ENCODE measurements at regions not wholly inside any gene's neighbourhood (a gene's known extent, or its start where the extent isn't known, plus 50 kb on each side); places are given as distances from the start of the nearest gene placed in this dataset.

DNA sequence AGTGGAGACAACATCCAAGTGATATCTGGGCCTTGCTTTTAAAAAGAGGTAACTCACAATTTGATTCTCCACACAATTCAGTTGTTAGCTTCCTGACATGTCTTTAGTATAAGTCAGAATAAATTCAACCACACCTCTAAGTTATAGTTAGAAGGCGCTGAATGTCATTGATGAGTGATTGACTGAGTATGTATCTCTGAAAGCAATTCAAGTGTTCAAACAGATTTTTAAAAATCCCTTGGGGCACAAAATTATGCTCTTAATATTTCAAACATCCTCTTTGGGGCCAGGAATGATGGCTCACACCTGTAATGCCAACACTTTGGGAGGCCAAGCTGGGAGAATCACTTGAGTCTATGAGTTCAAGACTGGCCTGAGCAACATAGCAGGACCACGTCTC, 137.0 kb upstream of the PRR20A start:
- no peaks in the 10 kb centered on the region for H3K4me1 ChIP-seq (ENCODE audit: control insufficient read depth, insufficient read depth, low read length, poor library complexity, severe bottlenecking)
- WGBS, 2 experiments (ENCODE audit: insufficient coverage in 2 of 2), result no CpG with 5 or more reads among the region's 2 CpGs

GRCh38 chr13:57017357-57017756, 123.4 kb upstream of the PRR20A start:
- no peaks in the 10 kb centered on the region for H3K36me3 ChIP-seq (ENCODE audit: control insufficient read depth, insufficient read depth, low read length)
- WGBS, 2 experiments (ENCODE audit: insufficient coverage in 2 of 2), result 80 to 83% methylated on average over 1 of the region's 1 CpG
- no peak overlapping the region for H3K27ac ChIP-seq (ENCODE audit: low read depth, low read length, severe bottlenecking)
- H3K4me1 ChIP-seq (ENCODE audit: control insufficient read depth, insufficient read depth, low read length, poor library complexity, severe bottlenecking), result no peaks in the 10 kb centered on the region
- H3K4me3 ChIP-seq (ENCODE audit: extremely low read depth, insufficient read depth, low read length, poor library complexity, severe bottlenecking), result no peak overlapping the region
- H3K9me3 ChIP-seq (ENCODE audit: control insufficient read depth, low read length), result no peaks in the 10 kb centered on the region

More for the DNA sequence above, 137.0 kb upstream of the PRR20A start:
- no peak overlapping the region for H3K4me3 ChIP-seq (ENCODE audit: extremely low read depth, insufficient read depth, low read length, poor library complexity, severe bottlenecking)
- no peaks in the 10 kb centered on the region for H3K36me3 ChIP-seq (ENCODE audit: control insufficient read depth, insufficient read depth, low read length)
- no peak overlapping the region for H3K27ac ChIP-seq (ENCODE audit: low read depth, low read length, severe bottlenecking)
- no peaks in the 10 kb centered on the region for H3K9me3 ChIP-seq (ENCODE audit: control insufficient read depth, low read length)

DNA sequence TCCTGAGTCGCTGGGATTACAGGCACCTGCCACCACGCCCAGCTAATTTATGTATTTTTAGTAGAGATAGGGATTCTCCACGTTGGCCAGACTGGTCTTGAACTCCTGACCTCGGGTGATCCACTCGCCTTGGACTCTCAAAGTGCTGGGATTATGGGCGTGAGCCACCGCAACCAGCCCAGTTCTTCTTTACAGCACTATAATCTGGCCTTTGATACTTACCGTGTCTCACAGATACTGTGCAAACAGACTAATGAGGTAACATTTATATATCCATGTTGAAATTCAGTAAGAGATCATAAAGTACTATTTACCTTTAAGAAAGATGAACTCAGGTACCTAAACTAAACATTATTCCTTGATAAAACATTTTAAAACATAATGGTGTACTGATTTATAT, 121.8 kb upstream of the PRR20A start:
- Histone ChIP-seq H3K4me3 (ENCODE audit: extremely low read depth, insufficient read depth, low read length, poor library complexity, severe bottlenecking) (no peak overlapping the region), H3K27ac (ENCODE audit: low read depth, low read length, severe bottlenecking) (no peak overlapping the region), H3K9me3 (ENCODE audit: control insufficient read depth, low read length) (no peaks in the 10 kb centered on the region), H3K4me1 (ENCODE audit: control insufficient read depth, insufficient read depth, low read length, poor library complexity, severe bottlenecking) (no peaks in the 10 kb centered on the region), H3K36me3 (ENCODE audit: control insufficient read depth, insufficient read depth, low read length) (no peaks in the 10 kb centered on the region)
- WGBS, 2 experiments (ENCODE audit: insufficient coverage in 2 of 2), result 80 to 82% methylated on average over 2 of the region's 8 CpGs

- Histone ChIP-seq H3K4me1 (ENCODE audit: control insufficient read depth, insufficient read depth, low read length, poor library complexity, severe bottlenecking) (no peaks in the 10 kb centered on the region), H3K36me3 (ENCODE audit: control insufficient read depth, insufficient read depth, low read length) (no peaks in the 10 kb centered on the region), H3K4me3 (ENCODE audit: extremely low read depth, insufficient read depth, low read length, poor library complexity, severe bottlenecking) (no peak overlapping the region), H3K9me3 (ENCODE audit: control insufficient read depth, low read length) (peaks cover 2% of the 10 kb centered on the region), H3K27ac (ENCODE audit: low read depth, low read length, severe bottlenecking) (no peak overlapping the region)
- WGBS, 2 experiments (ENCODE audit: insufficient coverage in 2 of 2), result 87 to 100% methylated on average over 6 of the region's 6 CpGs
Observed at GRCh38 chr13:57030671-57031070, 110.0 kb upstream of the PRR20A start.

DNA sequence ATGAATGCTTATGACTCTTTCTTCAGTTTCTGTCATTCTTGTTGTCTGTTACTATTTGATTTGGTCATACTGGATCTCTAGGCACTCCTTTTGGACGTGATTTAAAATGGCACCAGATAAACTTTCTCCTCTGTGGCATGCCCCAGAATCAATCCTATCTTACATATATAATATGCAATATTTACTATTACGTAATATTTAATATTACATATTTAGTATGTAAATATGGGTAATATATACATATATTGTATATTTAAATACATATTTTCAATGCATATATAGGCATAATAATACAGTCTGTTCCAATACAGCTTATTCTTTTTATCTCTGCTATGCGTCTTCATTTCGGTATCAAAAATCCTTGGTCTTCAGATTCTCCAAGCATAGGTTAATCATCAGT, 104.4 kb upstream of the PRR20A start:
- H3K27ac ChIP-seq (ENCODE audit: low read depth, low read length, severe bottlenecking), result no peak overlapping the region
- no peak overlapping the region for H3K4me3 ChIP-seq (ENCODE audit: extremely low read depth, insufficient read depth, low read length, poor library complexity, severe bottlenecking)
- no peaks in the 10 kb centered on the region for H3K9me3 ChIP-seq (ENCODE audit: control insufficient read depth, low read length)
- H3K4me1 ChIP-seq (ENCODE audit: control insufficient read depth, insufficient read depth, low read length, poor library complexity, severe bottlenecking), result no peaks in the 10 kb centered on the region
- H3K36me3 ChIP-seq (ENCODE audit: control insufficient read depth, insufficient read depth, low read length), result no peaks in the 10 kb centered on the region
- whole genome bisulfite sequencing, 2 experiments (ENCODE audit: insufficient coverage in 2 of 2), result 88 to 92% methylated on average over 2 of the region's 4 CpGs

GRCh38 chr13:57044910-57045309, 95.8 kb upstream of the PRR20A start:
- H3K27ac ChIP-seq (ENCODE audit: low read depth, low read length, severe bottlenecking), result no peak overlapping the region
- WGBS, 2 experiments (ENCODE audit: insufficient coverage in 2 of 2), result no CpG with 5 or more reads among the region's 1 CpG
- H3K4me3 ChIP-seq (ENCODE audit: extremely low read depth, insufficient read depth, low read length, poor library complexity, severe bottlenecking), result no peak overlapping the region
- H3K9me3 ChIP-seq (ENCODE audit: control insufficient read depth, low read length), result no peaks in the 10 kb centered on the region
- H3K4me1 ChIP-seq (ENCODE audit: control insufficient read depth, insufficient read depth, low read length, poor library complexity, severe bottlenecking), result no peaks in the 10 kb centered on the region
- H3K36me3 ChIP-seq (ENCODE audit: control insufficient read depth, insufficient read depth, low read length), result no peaks in the 10 kb centered on the region

DNA sequence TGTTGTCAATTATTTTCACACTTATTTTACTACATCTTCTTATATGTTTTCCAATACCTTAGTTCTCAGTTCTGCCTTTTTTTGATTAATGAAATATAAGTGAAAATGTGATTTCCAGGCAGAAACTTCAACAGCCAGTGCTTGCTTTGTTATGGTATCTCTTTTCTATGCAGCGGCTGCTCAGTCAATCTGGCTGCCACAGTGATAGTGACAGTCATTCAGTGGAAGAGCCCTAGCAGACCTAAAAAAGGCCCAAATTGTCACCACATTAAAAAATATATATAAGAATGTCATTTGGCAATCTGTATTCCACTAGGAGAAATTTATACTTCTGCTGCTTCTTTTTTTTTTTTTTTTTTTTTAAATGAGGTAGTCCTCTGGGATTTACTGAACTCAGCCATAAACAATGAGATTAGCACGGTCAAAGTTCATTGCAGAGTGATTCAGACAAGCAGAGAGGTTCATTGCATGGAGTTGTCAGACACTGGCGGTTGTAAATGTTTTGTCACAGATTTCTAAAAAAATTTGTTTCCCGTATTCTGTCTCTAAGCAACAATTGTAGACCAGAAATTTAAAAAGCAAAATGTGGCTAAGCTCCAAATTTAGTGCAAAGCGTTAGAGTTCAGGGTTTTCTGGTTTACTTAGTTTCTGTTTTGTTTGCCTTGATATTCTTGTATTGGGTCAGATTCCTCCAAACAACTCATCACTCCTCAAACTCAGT, 94.7 kb upstream of the PRR20A start:
- H3K9me3 ChIP-seq (ENCODE audit: control insufficient read depth, low read length), result no peaks in the 10 kb centered on the region
- H3K36me3 ChIP-seq (ENCODE audit: control insufficient read depth, insufficient read depth, low read length), result no peaks in the 10 kb centered on the region
- H3K4me1 ChIP-seq (ENCODE audit: control insufficient read depth, insufficient read depth, low read length, poor library complexity, severe bottlenecking), result no peaks in the 10 kb centered on the region
- H3K27ac ChIP-seq (ENCODE audit: low read depth, low read length, severe bottlenecking), result no peak overlapping the region
- whole genome bisulfite sequencing, 2 experiments (ENCODE audit: insufficient coverage in 2 of 2), result 83 to 90% methylated on average over 1 to 2 of the region's 5 CpGs
- H3K4me3 ChIP-seq (ENCODE audit: extremely low read depth, insufficient read depth, low read length, poor library complexity, severe bottlenecking), result no peak overlapping the region

DNA sequence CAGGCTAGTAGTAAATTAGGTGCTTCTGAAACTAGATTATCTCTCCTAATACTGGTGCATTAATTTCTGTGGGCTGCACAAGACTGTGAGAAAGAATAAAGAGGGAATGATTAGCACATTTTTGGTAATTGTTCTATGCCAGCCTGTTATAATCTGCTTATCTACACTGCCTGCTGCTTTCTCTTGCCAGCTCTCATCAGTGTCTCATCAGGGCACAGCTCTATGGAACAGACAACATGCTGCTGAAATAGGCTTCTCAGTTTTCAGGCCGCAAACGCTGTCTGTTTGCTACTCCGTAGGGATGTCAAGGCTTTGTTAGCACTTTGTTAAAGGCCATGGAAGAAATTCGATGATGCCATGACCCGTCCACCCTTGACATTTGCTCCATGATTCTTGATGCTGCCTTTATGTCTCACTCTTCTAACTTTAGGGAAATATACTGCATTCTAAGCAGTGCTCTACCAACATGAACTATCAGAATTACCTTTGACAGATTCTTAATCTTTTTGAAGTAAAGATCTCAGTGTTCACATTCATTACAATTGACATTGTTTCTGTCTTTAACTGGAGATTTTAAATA, 84.0 kb upstream of the PRR20A start:
- whole genome bisulfite sequencing, 2 experiments (ENCODE audit: insufficient coverage in 2 of 2), result 89 to 94% methylated on average over 5 of the region's 5 CpGs
- Histone ChIP-seq H3K27ac (ENCODE audit: low read depth, low read length, severe bottlenecking) (no peak overlapping the region), H3K4me3 (ENCODE audit: extremely low read depth, insufficient read depth, low read length, poor library complexity, severe bottlenecking) (no peak overlapping the region)

DNA sequence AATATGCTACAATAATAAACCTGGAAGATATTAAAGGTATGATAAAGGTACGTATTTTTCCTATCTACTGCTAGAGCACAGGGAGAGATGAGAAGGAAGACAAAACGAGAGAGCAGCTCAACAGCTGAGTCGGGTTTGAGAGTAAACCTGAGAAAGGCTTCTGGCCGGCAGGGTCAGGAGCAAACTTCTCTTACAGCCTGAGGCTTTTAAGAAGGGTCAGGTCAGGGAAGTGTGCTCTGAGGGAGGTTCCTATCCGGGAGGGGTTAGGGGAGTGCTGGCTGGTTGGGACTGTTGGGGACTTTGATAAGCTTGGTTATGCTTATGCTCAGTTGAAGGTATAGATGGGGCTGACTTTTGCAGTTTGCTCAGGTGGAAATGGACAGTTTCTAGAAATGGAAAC, 77.7 kb upstream of the PRR20A start:
- Histone ChIP-seq H3K9me3 (ENCODE audit: control insufficient read depth, low read length) (no peaks in the 10 kb centered on the region), H3K36me3 (ENCODE audit: control insufficient read depth, insufficient read depth, low read length) (no peaks in the 10 kb centered on the region), H3K27ac (ENCODE audit: low read depth, low read length, severe bottlenecking) (no peak overlapping the region), H3K4me3 (ENCODE audit: extremely low read depth, insufficient read depth, low read length, poor library complexity, severe bottlenecking) (no peak overlapping the region), H3K4me1 (ENCODE audit: control insufficient read depth, insufficient read depth, low read length, poor library complexity, severe bottlenecking) (no peaks in the 10 kb centered on the region)
- WGBS, 2 experiments (ENCODE audit: insufficient coverage in 2 of 2), result 28 to 75% methylated on average over 4 of the region's 5 CpGs

More for the DNA sequence above, 84.0 kb upstream of the PRR20A start:
- H3K4me1 ChIP-seq (ENCODE audit: control insufficient read depth, insufficient read depth, low read length, poor library complexity, severe bottlenecking), result no peaks in the 10 kb centered on the region
- H3K9me3 ChIP-seq (ENCODE audit: control insufficient read depth, low read length), result no peaks in the 10 kb centered on the region
- no peaks in the 10 kb centered on the region for H3K36me3 ChIP-seq (ENCODE audit: control insufficient read depth, insufficient read depth, low read length)

- H3K4me3 ChIP-seq (ENCODE audit: extremely low read depth, insufficient read depth, low read length, poor library complexity, severe bottlenecking), result no peak overlapping the region
- WGBS, 2 experiments (ENCODE audit: insufficient coverage in 2 of 2), result 60% methylated on average over 1 of the region's 2 CpGs; no CpG with 5 or more reads in 1 of the 2 experiments
- no peaks in the 10 kb centered on the region for H3K36me3 ChIP-seq (ENCODE audit: control insufficient read depth, insufficient read depth, low read length)
- no peak overlapping the region for H3K27ac ChIP-seq (ENCODE audit: low read depth, low read length, severe bottlenecking)
- H3K4me1 ChIP-seq (ENCODE audit: control insufficient read depth, insufficient read depth, low read length, poor library complexity, severe bottlenecking), result no peaks in the 10 kb centered on the region
- H3K9me3 ChIP-seq (ENCODE audit: control insufficient read depth, low read length), result no peaks in the 10 kb centered on the region
Observed at GRCh38 chr13:57073983-57074382, 66.7 kb upstream of the PRR20A start.

DNA sequence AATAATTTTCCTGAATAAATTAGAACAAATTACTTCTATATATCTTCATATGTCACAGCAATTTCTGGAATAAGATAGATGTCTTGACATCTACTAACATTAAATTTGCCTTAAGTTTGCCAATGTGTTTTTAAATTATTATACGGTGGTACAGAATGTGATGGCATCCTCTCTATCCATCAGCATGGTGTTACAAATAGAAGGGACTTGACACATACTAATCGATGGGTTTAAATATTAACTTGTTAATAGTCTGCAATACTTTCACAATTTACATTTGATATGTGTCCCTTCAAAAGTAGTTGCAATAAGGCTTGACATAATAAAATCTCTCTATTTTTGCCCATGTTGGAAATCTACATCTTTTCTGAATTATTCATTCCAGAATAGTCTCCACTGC, 65.1 kb upstream of the PRR20A start:
- H3K27ac ChIP-seq (ENCODE audit: low read depth, low read length, severe bottlenecking), result no peak overlapping the region
- no peaks in the 10 kb centered on the region for H3K36me3 ChIP-seq (ENCODE audit: control insufficient read depth, insufficient read depth, low read length)
- H3K4me3 ChIP-seq (ENCODE audit: extremely low read depth, insufficient read depth, low read length, poor library complexity, severe bottlenecking), result no peak overlapping the region
- H3K4me1 ChIP-seq (ENCODE audit: control insufficient read depth, insufficient read depth, low read length, poor library complexity, severe bottlenecking), result no peaks in the 10 kb centered on the region
- H3K9me3 ChIP-seq (ENCODE audit: control insufficient read depth, low read length), result no peaks in the 10 kb centered on the region
- no CpG with 5 or more reads among the region's 2 CpGs for WGBS, 2 experiments (ENCODE audit: insufficient coverage in 2 of 2)

Data from mesodermal cell (in vitro differentiated cells).